ENCODE measurements at regions not wholly inside any gene's neighbourhood (a gene's known extent, or its start where the extent isn't known, plus 50 kb on each side); places are given as distances from the start of the nearest gene placed in this dataset.

- in situ Hi-C loops (cut with MboI), result no loop called here
- FAIRE-seq (no peak), DNase-seq (ENCODE audit: extremely low read depth in 1 of 4, low spot score in 3 of 4) (no peak), ATAC-seq (no peak)
- H4K20me1 ChIP-seq (replicated peaks; ENCODE audit: control insufficient read depth, insufficient read depth, low read length), result no peaks in the 10 kb centered on the region
- CTCF ChIA-PET (ENCODE audit: low intra/inter-chr PET ratio), result no interaction called here
- POLR2A ChIA-PET, result no interaction called here
- H3K27me3 ChIP-seq (ENCODE audit: control insufficient read depth in 2 of 2, insufficient read depth in 2 of 2, low read length in 2 of 2), result peaks cover 0 to 7% of the 10 kb centered on the region in 2 experiments; a peak in 3 of 5 replicates
- H3K27ac ChIP-seq (ENCODE audit: extremely low read depth, low read depth, low read length), result no peak overlapping the region
- no peaks in the 10 kb centered on the region for H3K36me3 ChIP-seq (ENCODE audit: control insufficient read depth, insufficient read depth, low read length)
- no peaks in the 10 kb centered on the region for H3K79me2 ChIP-seq (ENCODE audit: control insufficient read depth, insufficient read depth, low read length)
- H3K4me1 ChIP-seq (replicated peaks in 1 of 2; ENCODE audit: control insufficient read depth in 2 of 2, insufficient read depth in 2 of 2, low read length in 2 of 2), result no peaks in the 10 kb centered on the region; a peak in 1 of 5 replicates
- H3K4me2 ChIP-seq (ENCODE audit: insufficient read depth, low read length), result no peak overlapping the region
- BruUV-seq (replicated peaks), result no TSS peak
- H3K9me1 ChIP-seq (ENCODE audit: control insufficient read depth, insufficient read depth, low read length), result no peaks in the 10 kb centered on the region
- intact Hi-C loops (cut with micrococcal nuclease), result no loop called here
- no peak overlapping the region for H3K4me3 ChIP-seq
- H2AFZ ChIP-seq (ENCODE audit: low read depth, low read length), result no peak overlapping the region
- WGBS (ENCODE audit: insufficient coverage, low coverage, missing lambda C conversion rate), result 1% methylated on average over 6 of the region's 8 CpGs
- no peak overlapping the region for H3K9ac ChIP-seq (ENCODE audit: insufficient read depth in 1 of 2, low read depth in 2 of 2, low read length in 2 of 2)
- H3K9me3 ChIP-seq (replicated peaks; ENCODE audit: control insufficient read depth, insufficient read depth, low read depth, low read length), result no peaks in the 10 kb centered on the region
- TF ChIP-seq ZC3H11A (IDR thresholded peaks at IDR 0.05; ENCODE audit: low read depth, low read length) (no peak), RBM17 (IDR thresholded peaks at IDR 0.05; ENCODE audit: borderline replicate concordance, low read depth, low read length) (no peak), CBX2 (IDR thresholded peaks at IDR 0.05; ENCODE audit: insufficient read depth, low read length, poor library complexity, severe bottlenecking) (no peak), CXXC5 (CRISPR knock-in tag; IDR thresholded peaks at IDR 0.05) (no peak), AFF1 (IDR thresholded peaks at IDR 0.05; ENCODE audit: low read depth in 1 of 2, partially characterized antibody in 2 of 2) (no peak), KLF1 (tag; IDR thresholded peaks at IDR 0.05) (no peak), ZC3H4 (CRISPR knock-in tag; IDR thresholded peaks at IDR 0.05; ENCODE audit: borderline replicate concordance) (no peak), ZNF354B (CRISPR knock-in tag; IDR thresholded peaks at IDR 0.05) (no peak), ELK3 (CRISPR knock-in tag; IDR thresholded peaks at IDR 0.05) (no peak), MTF1 (CRISPR knock-in tag; IDR thresholded peaks at IDR 0.05; ENCODE audit: borderline replicate concordance) (no peak), CREB1 (IDR thresholded peaks at IDR 0.05) (no peak), CREB1 (CRISPR knock-in tag; IDR thresholded peaks at IDR 0.05) (no peak), POLR3G (IDR thresholded peaks at IDR 0.05; ENCODE audit: extremely low read depth, insufficient read length, insufficient replicate concordance) (no peak), ZNF644 (tag; IDR thresholded peaks at IDR 0.05; ENCODE audit: low read depth) (no peak), KLF16 (IDR thresholded peaks at IDR 0.05) (no peak)
These were observed 132.3 kb upstream of the TBX20 start for GRCh38 chr7:35386082-35386815.
